Inflammatory macrophage treated with lipopolysaccharide for 1 hour (primary cell): ENCODE measurements at regions not wholly inside any gene's neighbourhood (a gene's known extent, or its start where the extent isn't known, plus 50 kb on each side); places are given as distances from the start of the nearest gene placed in this dataset.
"Not testable (repeated sequence)": the region's sequence is repeated elsewhere in the genome, so short reads cannot be mapped to it uniquely, and the experiment has no call there.

Experiments
- DNase-seq, 2 donors: peaks; one replicate each; pipeline ENCODE4 v3.0.0-alpha.2; 2020 to 2022

DNA sequence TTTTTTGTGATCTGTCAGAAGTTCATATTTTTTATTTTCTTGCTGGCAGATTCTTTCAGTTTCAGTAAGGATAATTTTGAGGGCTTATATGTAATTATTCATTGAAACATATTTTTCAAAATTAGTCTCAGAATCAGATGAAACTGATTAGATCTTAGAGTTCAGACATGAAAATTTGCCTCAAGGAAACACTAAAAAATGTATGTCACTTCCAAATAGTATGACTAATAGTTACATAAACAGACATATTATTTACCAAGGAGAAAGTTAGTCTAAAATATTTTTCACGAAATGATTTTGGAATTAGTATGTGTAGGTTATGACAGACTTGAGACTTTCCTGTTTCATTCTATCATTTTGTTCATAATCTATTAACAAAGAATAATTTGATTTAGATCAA, 628.6 kb downstream of the CCDC85A start:
- no peak for DNase-seq

DNA sequence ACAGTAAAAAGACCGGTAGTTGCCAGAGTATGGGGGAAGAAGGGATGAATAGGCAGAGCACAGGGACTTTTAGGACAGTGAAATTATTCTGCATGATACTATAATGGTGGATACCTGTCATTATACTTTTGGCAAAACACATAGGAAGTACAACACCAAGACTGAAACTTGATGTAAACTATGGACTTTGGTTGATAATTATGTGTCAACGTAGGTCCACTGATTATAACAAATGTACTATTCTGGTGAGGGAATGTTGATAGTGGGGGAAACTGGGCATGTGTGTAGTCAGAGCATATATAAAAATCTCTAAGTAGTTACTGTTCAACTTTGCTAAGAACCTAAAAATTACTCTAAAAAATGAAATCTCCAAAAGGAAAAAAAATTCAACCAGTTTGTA, 629.7 kb downstream of the CCDC85A start:
- DNase-seq: no peak

DNA sequence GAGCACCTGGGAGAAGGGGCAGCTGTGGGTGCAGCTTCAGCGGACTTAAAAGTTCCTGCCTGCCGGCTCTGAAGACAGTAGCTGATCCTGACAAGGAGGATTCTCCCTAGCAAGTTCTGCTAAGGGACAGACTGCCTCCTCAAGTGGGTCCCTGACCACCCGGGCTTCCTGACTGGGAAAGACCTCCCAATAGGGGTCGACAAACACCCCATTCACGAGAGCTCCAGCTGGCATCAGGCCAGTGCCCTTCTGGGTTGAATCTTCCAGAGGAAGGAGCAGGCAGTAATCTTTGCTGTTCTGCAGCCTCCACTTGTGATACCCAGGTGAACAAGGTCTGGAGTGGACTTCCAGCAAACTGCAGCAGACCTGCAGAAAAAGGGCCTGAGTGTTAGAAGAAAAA, 632.9 kb downstream of the CCDC85A start:
- DNase-seq: no peak

DNA sequence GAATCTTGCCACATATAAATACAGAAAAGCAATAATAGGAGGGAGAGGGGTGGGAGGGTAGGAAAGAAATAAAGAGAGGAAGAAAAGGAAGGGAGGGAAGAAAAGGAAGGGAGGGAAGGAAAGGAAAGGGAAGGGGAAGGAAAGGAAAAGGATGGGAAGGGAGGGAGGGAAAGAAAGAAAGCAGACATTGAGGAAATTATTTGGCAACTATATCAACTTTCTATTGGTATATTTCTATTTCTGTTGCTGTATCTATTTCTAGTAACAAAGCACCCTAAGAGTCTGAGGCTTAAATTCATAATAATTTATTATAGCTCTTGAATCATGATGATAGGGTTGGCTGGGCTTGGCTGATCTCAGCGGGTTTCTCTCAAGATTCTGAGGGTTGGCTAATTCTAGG, 648.0 kb downstream of the CCDC85A start:
- DNase-seq: no peak

DNA sequence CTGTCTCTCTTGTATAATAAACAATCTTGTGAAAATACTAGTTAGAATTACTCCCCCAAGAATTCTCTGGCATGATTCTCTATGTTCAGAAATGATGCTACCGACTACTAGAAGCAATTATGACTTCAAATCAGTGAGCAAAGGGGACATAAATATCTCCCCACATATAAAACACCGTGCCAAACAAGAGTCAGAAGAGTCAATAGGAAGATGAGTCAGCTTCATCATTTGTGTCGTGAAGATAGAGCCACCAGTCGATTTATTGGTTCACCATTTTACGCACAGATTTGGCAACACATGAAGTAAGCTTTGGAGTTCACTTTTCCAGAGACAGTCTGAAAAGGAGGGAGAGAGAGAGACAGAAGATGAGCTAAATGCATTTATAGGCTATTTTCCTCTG, 650.9 kb downstream of the CCDC85A start:
- DNase-seq: no peak

DNA sequence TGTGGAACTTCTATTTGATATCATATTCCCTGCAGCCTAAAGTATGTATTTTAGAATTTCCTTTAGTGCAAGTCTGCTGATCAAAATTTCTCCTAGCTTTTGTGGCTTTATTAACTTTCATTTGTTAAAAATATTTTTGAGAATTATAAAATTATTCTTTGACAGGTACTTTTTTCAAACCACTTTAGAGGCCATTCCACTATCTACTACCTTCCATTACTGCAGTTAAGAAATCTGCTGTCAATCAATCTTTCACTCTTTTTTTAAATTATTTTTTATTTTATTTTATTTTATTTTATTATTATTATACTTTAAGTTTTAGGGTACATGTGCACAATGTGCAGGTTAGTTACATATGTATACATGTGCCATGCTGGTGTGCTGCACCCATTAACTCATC, 656.2 kb downstream of the CCDC85A start:
- not testable (repeated sequence) for DNase-seq

DNA sequence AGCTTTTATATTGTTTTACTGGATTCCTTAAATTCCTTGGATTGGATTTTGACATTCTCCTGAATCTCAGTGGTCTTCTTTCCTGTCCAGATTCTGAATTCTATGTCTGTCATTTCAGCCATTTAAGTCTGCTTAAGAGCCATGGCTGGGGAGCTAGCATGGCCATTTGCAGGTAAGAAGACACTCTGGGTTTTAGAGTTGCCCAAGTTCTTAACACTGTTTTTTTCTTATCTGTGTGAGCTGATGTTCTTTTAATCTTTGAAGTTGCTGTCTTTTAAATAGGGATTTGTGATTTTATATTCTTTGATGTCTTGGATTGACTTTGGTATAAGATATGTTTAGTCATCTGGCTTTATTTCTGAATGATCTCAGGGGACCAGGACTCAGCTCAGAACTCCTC, 677.2 kb downstream of the CCDC85A start:
- DNase-seq: no peak

DNA sequence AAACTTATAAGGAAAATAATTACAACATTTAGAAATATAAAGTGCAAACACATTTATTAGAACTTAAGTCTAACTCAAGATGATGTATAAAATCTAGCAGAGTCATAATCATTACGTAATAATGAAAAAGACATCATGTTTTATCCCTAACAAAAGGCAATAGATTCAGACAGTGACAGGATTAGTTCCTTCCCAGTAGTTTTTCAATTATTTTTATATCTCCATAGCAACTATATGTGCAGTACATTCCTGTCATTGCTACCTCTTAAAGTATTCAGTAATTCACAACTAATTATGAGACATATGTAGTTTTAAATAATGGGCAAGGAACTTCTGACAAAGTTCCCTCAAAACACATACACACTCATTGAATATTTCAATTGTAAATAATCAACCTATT, 687.9 kb downstream of the CCDC85A start:
- no peak for DNase-seq

DNA sequence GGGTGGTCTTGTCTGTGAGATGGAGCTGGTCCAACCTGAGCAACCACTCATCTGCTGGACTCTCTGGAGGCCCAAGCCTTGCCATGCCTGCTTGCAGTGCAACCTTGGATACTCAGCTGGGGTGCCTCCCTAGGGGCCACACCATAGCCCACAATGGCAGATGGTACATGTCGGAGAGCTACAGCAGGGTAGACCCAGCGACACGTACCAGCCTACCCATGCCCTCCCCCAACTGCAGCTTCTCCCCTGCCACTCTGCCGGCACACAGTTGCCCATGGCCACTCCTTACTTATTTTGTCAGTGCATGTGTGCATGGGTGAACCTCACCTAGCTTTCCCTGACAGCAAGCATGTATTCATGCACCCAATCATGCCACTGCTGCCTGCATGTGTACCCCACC, 690.9 kb downstream of the CCDC85A start:
- DNase-seq: no peak

DNA sequence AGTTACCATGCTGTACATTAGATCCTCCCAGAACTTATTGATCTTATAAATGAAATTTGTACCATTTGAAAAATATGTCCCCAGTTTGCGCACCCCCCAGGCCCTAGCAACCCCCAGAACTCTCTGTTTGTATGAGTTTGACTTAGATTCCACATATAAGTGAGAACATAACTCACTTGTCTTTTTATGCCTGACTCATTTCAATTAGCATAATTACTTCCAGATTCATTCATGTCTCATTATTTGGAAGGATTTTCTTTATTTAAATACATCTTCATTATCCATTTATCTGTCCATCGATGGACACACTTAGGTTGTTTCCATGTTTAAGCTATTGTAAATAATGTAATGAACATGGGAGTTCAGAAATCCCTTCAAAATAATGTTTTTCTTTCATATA, 705.9 kb downstream of the CCDC85A start:
- DNase-seq: no peak

DNA sequence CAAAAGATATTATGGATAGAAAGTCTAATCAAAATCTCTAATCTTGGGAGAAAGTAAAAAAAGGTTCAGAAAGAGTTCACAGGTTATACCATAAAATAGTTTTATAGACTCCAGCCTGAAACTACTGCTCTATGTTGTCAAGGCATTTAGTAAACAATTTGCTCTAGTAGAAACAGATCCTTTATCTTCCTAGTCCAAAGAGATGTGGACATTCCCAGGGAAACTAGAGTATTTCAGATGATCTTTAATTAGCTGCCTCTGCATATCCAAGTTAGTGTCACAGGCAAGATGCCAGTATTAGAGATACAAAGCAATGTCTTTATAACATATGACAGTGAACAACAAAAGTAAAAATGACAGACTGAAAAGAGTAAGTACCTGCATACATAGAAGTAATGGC, 708.6 kb downstream of the CCDC85A start:
- no peak for DNase-seq

DNA sequence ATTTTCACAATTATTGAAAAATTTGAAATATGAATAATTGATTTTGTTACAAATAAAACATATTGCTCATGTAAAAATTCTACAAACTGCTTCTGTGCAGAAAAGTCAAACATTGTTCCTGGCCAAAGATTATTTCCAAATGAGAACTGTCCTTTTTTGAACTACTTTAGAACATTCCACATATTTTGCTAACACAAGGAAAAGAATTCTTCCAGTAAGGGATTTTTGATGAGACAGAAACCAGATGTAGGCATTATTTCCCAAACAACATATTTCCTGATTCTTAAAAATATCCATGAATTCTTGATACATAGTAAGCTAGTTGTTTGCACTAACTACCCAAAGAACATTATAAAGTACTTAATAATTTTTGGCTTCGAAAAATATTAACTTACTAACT, 715.2 kb downstream of the CCDC85A start:
- no peak for DNase-seq

DNA sequence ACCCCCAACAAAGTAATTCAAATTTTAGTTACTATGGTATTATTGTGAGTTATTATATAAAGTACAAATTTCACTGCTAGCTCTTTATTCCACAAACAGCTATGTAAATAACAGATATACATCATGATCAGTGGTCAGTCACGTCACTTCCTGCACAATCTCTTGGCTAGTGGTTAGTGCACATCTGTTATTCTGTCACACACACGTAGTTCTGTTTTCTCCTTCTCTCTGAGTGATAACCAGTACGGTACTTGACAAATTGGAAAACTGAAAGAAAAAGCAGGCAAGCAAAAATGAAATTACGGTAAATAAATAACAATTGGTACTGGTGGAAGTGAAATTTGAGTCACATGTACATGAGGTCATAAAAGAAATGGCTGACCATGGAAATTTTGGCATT, 728.7 kb downstream of the CCDC85A start:
- no peak for DNase-seq

DNA sequence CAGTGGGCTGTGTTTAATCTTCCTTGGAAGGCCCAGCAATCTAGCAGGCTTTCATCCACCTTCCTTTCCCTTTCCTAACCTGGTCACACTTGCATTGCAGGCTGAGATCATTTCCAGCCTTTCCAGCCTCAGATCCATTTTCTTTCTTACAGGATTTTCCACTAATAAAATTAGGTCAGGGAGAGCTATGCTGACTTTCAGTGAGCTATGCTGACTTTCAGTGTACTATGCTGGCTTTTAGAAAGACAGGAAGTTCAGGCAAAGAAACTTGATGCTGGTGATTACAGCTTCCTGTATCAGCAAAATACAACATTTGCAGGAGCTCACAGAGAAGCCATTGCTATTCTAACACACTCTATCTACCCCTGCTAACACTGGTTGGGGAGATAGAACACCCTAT, 735.0 kb downstream of the CCDC85A start:
- no peak for DNase-seq

DNA sequence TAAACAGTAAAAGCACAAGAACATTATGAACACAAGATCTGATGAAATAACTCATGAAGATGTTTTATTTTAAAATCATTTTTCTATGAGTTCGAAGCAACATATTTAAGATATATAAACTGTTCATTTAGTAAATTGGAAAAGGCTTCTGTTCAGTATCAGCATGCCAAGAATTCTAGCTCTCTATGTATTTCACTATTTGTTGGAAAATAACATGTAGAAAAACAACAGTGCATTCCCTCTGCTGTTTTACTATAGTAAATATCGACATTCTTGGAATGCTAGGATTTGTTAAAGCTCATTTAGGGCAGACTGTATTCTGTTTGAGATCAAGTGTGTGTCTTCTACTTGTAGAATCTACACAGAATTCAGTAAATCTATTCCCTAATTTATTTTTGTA, 750.2 kb downstream of the CCDC85A start:
- DNase-seq: no peak

DNA sequence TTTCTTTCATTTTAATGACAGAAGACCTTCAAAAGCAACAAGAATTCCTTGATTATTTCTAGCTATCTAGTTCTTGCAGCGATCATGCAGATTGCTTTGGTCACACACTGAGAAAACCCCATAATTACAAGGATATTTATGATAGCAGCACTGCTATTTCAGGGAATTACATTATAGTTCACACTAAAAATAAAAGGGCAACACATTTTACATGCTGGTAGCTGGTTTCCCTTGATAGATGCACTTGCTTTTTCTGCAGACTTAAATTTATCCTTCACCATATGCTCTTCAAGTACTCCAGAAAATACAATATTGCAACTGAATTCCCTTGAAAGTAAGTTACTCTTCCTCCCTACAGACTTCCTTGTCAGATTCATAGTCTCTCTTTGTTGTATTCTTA, 751.1 kb downstream of the CCDC85A start:
- no peak for DNase-seq

DNA sequence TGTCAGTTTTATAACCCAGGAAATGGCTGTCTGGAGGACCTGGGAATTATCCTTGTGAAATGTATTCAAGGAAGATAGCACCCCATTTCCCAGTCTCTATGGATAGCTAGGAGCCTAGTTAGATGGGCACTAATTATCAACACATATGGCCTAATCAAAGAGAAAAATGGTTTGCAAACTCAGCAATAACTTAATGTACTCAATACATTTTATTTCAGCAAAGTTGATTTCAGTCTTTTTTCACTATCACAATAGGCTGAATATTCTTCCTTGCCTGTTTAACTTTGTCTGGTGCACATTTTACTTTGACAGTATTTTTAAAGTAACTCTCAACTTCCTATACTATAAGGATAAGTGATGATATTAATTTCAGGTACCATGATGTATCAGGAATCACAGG, 756.3 kb downstream of the CCDC85A start:
- no peak for DNase-seq

DNA sequence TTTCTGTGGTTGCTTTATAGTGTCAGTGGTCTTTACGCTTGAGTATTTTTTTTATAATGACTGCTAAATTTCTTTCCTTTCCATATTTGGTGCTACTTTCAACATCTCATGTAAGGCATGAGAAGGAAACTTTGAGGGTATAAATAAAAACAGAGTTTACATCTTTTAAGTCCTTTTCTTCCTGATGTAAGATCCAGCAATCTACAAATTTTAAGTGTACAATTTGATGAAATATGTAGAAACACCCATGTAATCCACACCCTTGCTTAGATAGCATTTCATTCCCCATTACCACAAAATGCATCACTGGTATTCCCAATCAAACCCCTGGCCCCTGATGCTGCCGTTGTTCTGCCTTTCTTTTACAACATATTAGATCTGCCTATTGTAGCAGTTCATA, 769.1 kb downstream of the CCDC85A start:
- no peak for DNase-seq

DNA sequence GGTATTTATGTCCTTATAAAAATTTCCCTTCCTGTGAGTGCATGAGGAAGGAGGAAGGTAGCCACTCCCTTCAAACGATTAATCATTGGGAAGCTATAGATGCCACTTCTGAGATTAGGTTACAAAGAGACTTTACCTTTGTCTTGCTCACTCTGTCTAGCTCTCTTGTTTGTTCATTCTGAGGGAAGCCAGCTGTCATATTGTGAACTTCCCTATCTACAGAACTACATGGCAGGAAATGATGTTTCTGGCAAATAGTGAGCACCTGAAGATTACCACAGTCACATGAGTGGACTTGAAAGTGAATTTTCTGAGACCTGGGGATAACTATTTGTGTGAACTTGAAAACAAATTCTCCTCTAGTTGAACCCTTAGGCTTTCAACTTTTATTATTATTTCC, 776.8 kb downstream of the CCDC85A start:
- DNase-seq: no peak

DNA sequence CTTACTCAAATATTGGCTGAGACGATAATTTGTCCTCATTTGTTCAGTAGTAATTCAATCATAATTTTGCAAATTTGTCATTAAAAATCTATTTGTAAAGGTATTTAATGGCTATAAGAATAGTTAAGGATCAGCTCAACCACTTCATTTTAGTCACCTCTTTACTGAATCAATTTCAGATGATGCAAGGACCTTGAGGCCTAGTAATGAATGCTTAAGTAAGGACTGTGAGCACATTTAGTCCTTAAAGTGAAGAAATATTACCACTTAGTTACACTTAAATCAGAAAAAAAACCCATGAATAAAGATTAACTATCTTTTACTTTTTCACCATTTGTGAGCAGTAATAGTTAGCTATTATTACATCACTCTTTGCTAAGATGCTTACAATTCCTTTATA, 778.9 kb downstream of the CCDC85A start:
- no peak for DNase-seq

DNA sequence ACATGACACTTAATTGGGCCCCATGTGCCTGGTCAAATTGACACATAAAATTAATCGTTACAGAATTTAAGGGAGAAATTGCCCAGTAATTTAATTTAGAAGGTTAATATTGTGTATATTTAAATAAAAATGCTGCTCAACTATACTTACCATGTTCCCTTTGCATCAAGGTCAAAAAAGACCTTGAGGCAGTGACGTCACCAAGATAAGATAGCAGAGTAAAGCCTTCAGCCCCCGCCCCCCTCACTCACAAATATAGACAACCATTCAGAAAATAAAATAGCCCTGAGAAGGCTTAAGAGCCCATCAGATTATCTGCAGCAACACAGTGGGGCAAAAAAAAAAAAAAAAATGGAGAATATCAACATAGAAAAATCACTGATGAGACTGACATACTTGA, 785.7 kb downstream of the CCDC85A start:
- DNase-seq: no peak

DNA sequence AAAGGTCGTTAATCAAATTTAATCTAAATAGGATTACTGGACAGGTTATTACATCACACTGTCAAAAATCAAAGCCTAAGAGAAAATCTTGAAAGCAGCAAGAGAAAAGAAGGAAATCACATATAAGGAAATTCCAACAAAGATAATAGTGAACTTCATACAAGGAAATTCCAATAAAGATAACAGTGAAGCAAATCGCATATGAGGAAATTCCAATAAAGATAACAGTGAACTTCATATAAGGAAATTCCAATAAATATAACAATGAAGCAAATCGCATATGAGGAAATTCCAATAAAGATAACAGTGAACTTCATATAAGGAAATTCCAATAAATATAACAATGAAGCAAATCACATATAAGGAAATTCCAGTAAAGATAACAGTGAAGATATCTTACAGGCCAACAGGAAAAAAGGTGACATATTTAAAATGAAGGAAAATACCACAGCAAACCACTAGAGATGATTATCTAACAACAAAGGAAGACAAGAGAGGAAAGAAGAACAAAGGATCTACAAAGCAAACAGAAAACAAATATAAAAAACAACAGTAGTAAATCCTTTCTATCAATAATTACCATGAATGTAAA, 787.7 kb downstream of the CCDC85A start:
- no peak for DNase-seq

DNA sequence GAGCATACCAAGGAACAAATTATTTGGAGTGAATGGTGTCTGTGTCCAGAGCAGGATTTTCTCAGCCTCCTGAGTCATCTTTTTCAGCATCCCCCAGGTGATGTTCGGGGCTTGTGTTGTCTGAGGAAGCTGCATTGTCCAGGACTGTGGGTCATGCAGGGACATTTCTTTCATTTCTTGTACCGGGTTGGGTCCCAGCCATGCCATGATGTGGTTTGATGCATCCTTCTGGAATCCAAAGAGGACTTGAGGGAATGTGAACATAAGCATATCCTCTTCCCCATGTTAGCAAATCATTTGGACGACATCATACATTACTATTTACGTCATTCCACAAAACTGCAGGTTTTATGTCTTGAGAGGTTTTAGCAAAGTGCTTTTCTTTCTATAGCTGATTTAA, 797.8 kb downstream of the CCDC85A start:
- no peak for DNase-seq

DNA sequence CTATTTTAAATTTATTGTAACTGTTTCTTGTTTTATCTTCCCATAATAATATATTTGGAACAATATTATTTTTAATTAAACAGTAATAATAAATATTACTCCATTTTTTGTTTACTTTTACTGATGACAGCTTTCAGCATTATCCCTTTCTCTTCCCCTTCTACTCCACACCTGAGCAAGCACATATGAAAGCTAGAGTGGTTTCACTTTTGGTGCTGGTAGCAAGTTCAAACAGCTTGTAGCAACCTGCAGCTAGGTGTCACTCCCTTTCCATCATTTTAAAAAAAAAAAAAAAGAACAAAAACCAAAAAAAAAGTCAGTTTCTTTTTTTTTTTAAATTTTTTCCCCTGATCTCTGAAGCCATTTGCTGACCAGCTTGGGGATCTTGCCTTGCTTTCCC, 801.8 kb downstream of the CCDC85A start:
- no peak for DNase-seq

DNA sequence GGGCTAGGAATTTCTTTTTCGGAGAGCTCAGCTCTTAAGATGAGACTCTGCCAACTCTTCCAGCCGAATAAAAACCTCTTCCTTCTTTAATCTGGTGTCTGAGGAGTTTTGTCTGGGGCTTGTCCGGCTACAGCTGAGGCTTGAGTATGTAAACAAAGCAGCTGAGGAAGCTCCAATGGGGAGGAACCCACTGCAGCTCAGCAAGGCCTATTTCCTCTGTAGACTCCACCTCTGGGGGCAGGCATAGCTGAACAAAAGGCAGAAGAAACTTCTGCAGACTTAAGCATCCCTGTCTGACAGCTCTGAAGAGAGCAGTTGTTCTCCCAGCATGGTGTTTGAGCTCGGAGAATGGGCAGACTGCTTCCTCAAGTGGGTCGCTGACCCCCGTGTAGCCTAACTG, 838.7 kb downstream of the CCDC85A start:
- no peak for DNase-seq
